ENCODE measurements at regions not wholly inside any gene's neighbourhood (a gene's known extent, or its start where the extent isn't known, plus 50 kb on each side); places are given as distances from the start of the nearest gene placed in this dataset.
"Not testable (repeated sequence)": the region's sequence is repeated elsewhere in the genome, so short reads cannot be mapped to it uniquely, and the experiment has no call there.

DNA sequence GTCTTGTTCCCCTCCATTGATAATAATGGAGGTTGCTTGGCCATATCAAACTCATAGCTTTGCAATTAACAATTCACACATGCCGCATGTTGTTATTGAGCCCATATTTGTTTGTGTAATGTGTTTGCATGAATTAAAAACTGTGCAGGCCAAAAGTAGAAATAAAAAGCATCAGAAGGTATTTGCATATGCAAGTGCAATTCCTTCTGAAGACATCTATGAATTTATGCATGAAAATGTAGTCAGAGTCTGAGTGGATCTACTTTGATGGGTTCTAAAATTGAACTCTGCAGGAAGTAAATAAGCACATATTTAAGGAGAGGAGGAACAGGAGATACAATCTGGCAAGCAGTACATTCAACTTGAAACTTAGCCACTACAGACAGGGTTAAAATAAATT is 1004.6 kb upstream of the WWC1 start:
- H3K36me3 Mint-ChIP-seq (ENCODE audit: low read depth): no peaks in the 10 kb centered on the region
- H3K4me3 Mint-ChIP-seq: no peak overlapping the region
- peaks cover 13% of the 10 kb centered on the region for H3K9me3 Mint-ChIP-seq
- no peak overlapping the region for H3K27ac Mint-ChIP-seq
- H3K27me3 Mint-ChIP-seq: no peaks in the 10 kb centered on the region
- no peaks in the 10 kb centered on the region for H3K4me1 Mint-ChIP-seq (ENCODE audit: low read depth)

DNA sequence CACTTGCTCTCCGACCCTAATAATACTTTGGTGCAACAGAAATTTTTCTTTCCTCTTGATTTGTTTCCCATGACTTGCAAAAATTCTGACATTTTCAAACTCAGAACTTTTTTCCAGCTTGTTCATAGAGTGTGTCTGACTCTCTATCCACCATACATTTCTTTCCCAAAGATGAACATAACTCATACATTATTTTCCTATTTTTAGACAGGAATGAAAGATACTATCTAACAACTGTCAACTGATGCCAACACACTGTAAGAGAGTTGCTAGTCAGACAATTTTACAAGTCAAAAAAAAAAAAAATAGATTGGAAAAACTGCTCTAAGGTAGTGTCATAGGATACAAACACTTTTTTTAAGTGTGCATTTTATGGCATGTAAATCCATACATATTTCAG is 1001.0 kb upstream of the WWC1 start:
- no peaks in the 10 kb centered on the region for H3K36me3 Mint-ChIP-seq (ENCODE audit: low read depth)
- peaks cover 16% of the 10 kb centered on the region for H3K9me3 Mint-ChIP-seq
- H3K4me3 Mint-ChIP-seq: no peak overlapping the region
- no peaks in the 10 kb centered on the region for H3K27me3 Mint-ChIP-seq
- H3K4me1 Mint-ChIP-seq (ENCODE audit: low read depth): no peaks in the 10 kb centered on the region
- no peak overlapping the region for H3K27ac Mint-ChIP-seq

DNA sequence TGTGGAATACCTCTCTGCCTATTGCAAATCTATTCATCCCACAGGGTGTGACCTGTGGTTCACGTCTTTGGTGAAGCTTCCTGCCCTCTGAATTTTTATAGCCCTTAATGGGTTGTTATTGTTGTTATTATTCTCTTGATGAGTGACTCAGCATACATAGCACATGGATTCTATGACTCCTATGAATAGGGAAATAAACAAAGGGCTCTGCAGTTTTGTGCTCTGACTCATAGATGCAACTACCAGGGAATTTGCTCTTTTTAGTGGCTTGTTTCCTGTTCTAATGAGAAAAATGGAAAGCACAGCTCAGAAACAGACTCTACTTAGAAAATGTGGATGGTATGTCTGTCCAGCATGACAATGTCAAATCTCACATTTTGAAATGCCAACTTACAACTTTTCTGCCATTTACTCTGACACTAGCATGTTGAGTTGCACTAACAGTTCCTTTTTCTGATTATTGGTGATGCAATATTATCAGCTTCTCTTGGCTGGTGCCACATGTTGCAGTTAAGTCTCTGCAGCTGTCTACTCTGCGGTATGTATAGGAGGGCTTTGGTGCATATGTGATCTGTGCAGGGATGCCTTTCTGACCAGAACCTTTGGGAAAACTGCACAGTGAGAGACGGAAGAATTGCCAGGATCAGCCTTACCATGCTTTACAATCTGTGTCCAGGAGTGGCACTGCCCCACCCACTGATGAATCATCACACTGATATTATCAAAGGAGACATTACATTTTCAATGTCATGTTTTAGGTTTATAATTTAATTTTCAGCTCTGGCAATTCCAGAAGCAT is 996.4 kb upstream of the WWC1 start:
- no peak overlapping the region for H3K4me3 Mint-ChIP-seq
- no peaks in the 10 kb centered on the region for H3K4me1 Mint-ChIP-seq (ENCODE audit: low read depth)
- H3K27ac Mint-ChIP-seq: no peak overlapping the region
- peaks cover 4% of the 10 kb centered on the region for H3K27me3 Mint-ChIP-seq
- no peaks in the 10 kb centered on the region for H3K36me3 Mint-ChIP-seq (ENCODE audit: low read depth)
- H3K9me3 Mint-ChIP-seq: peaks cover 23% of the 10 kb centered on the region

DNA sequence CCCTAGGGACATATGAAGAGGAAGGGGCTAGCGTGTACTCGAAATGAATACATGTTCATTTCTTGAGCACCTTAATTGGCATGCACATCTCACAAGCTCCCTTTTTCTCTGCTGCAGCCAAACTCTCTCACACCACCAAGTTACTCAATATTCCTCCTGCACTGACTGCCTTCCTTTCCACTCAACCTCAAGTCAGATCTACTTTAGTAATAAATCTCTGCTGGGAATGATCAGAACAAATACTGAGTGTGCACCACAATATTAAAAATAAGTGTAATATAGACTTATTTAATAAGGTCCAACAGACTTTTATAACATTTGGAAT is 995.8 kb upstream of the WWC1 start:
- Mint-ChIP-seq H3K27ac (no peak overlapping the region), H3K4me3 (no peak overlapping the region), H3K4me1 (ENCODE audit: low read depth) (no peaks in the 10 kb centered on the region), H3K9me3 (peaks cover 28% of the 10 kb centered on the region), H3K36me3 (ENCODE audit: low read depth) (no peaks in the 10 kb centered on the region), H3K27me3 (peaks cover 4% of the 10 kb centered on the region)

DNA sequence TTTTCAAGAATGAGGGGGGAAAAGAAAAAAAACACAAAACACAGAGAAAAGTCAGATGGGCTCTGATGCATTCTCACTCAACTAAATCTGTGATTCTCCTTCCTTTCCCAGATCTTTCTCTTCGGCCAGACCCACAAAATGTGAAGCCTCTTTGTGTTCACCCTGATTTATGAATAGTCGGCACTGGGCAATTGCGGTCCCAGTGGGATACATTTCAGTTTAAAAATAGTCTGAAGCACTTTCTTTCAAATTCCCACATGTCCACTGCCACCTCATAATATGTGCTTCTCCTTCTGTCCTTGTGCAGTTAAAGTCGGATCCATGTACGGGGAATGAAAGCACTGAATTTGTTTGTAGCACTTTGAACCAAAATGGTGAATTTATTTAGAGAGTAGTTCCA is 995.4 kb upstream of the WWC1 start:
- Mint-ChIP-seq H3K36me3 (ENCODE audit: low read depth) (no peaks in the 10 kb centered on the region), H3K4me1 (ENCODE audit: low read depth) (no peaks in the 10 kb centered on the region), H3K9me3 (peaks cover 26% of the 10 kb centered on the region), H3K27me3 (peaks cover 4% of the 10 kb centered on the region), H3K27ac (no peak overlapping the region), H3K4me3 (no peak overlapping the region)

DNA sequence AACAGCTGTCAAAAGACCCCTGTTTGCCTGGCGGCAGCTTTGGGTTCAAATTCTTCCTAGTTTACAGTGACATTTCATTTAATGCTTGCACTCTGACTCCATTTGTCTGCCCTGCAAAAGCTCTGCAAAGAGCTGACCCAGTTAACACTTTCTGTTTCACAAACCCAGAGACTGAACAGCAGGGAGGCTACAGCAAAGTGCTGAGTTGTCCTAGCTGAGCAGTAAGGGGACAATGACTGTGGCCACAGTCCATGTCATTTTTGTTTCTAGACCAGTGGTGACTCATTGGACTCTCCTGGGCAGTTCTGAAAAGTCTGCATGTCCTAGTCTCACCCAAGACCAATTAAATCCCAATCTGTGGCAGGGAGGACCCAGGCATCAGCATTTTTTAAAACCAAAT is 994.8 kb upstream of the WWC1 start:
- peaks cover 4% of the 10 kb centered on the region for H3K27me3 Mint-ChIP-seq
- no peaks in the 10 kb centered on the region for H3K36me3 Mint-ChIP-seq (ENCODE audit: low read depth)
- H3K4me3 Mint-ChIP-seq: no peak overlapping the region
- H3K9me3 Mint-ChIP-seq: peaks cover 23% of the 10 kb centered on the region
- no peaks in the 10 kb centered on the region for H3K4me1 Mint-ChIP-seq (ENCODE audit: low read depth)
- H3K27ac Mint-ChIP-seq: no peak overlapping the region

DNA sequence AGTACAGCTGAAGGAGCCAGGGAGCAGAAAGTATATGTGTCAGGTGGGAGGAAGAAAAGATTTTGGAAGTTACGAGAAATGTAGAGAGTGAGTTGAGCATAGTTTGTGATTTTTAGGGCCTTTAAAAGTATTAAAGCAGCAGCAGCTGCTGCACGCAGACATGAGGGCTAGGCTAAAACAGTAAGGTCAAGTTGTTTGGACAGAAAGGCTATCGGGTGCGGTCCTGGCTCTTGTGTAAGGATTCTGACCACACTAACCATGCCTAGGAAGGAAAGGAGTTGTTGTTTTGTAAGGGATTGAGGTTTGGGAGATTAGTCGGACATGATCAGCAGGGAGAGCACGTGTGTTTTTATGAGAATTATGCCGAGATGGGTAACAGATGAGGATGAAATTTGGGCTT is 991.6 kb upstream of the WWC1 start:
- not testable (repeated sequence) for H3K4me3 Mint-ChIP-seq

DNA sequence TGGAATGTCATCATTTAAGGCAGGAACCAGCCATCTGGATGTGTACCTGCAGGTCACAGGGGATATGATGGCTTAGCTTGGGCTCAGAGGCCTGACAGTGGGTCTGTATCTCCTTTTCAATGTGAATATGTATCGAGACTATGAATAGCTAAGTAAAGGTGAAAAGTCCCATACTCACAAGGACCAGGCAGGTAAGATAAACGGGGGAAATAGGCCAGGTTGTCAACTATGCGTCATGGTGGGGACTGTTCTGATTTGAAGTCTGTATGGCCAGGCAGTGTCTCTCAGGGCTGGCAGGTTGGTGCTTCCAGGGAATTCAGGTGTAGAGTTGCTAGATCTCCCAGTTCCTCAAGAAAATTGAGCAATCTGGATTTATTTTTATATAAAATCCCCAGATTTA is 987.9 kb upstream of the WWC1 start:
- Mint-ChIP-seq H3K36me3 (ENCODE audit: low read depth) (no peaks in the 10 kb centered on the region), H3K4me1 (ENCODE audit: low read depth) (no peaks in the 10 kb centered on the region), H3K27ac (no peak overlapping the region), H3K27me3 (no peaks in the 10 kb centered on the region), H3K4me3 (no peak overlapping the region), H3K9me3 (peaks cover 15% of the 10 kb centered on the region)

More for the DNA sequence above, 991.6 kb upstream of the WWC1 start:
- not testable (repeated sequence) for H3K36me3 Mint-ChIP-seq (ENCODE audit: low read depth); H3K27me3 Mint-ChIP-seq; H3K4me1 Mint-ChIP-seq (ENCODE audit: low read depth); H3K27ac Mint-ChIP-seq
- H3K9me3 Mint-ChIP-seq: peaks cover 16% of the 10 kb centered on the region

DNA sequence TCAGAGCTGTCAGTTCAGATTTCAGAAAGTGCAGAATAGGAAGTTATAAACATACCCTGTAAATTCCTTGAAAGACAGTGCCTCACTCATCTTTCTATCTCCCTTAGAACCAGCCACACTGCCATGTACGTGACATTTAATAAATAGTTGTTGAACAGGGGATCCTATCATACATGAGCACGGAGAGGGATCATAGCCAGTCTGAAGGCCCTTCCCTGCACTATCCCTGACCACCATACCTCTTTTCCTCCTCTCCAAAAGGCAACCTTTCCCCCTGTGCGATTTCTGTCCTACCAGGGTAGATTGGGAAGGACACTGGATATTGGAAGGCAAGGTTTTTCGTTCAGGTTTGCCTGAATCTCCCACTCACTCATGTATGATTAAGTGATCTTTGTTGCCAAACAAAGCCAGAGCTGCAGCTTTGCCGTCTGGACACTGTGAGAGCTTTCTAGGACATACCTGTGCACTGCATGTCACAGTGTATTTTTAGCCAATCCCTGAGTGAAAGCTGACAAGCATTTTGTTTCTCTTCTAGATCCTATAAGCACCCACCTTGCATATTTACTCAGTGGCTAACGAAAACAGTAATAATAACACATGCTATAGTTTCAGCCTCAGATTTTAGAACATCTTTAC is 986.5 kb upstream of the WWC1 start:
- Mint-ChIP-seq H3K4me3 (no peak overlapping the region), H3K27ac (no peak overlapping the region), H3K9me3 (peaks cover 6% of the 10 kb centered on the region), H3K27me3 (no peaks in the 10 kb centered on the region), H3K36me3 (ENCODE audit: low read depth) (no peaks in the 10 kb centered on the region), H3K4me1 (ENCODE audit: low read depth) (no peaks in the 10 kb centered on the region)

DNA sequence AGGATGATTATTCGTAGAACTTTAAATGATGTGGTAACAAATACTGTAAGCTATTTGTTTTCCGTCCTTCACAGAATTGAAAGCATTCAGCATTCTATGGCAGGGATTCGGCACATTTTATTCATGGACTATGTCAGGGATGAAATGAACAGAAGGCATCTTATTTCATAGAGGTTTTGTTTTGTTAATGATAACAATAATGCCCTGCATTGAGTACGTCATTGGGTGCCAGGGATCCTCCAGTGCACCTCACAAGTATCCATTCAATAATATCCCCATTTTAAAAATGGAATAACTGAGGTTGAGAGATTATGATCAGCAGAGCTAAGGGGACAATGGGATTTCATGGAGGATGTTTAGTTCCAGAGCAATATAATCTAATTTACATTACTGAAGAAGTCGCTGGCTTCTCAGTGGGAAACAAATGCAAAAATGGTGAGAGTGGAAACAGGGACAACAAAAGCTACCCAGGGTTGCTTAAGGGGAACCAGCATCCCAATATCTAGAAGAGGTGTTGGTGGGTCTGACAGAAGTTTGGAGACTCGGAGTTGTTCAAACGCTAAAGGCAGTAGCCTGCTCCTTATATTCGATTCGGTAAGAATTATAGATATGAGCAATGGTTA is 985.7 kb upstream of the WWC1 start:
- no peaks in the 10 kb centered on the region for H3K9me3 Mint-ChIP-seq
- no peak overlapping the region for H3K27ac Mint-ChIP-seq
- H3K36me3 Mint-ChIP-seq (ENCODE audit: low read depth): no peaks in the 10 kb centered on the region
- H3K4me3 Mint-ChIP-seq: no peak overlapping the region
- no peaks in the 10 kb centered on the region for H3K4me1 Mint-ChIP-seq (ENCODE audit: low read depth)
- H3K27me3 Mint-ChIP-seq: no peaks in the 10 kb centered on the region

DNA sequence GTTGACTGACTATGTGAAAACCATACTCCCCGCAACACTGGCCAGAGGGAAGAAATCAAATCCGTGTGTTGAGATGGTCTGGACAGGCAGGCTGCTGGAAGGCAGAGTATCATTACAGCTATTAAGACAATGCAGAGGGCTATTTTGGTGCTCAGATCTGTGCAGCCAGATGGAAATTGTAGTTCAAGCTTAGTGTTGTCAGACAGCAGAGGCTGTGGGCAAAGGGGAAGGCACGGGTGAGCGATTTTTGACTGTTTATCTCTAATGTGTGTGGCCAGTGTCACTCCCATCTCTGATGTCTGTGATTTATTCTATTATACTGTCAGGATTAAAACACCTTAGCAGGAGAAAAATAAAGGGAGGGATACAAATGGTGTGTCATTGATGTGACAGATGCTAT is 984.4 kb upstream of the WWC1 start:
- H3K27me3 Mint-ChIP-seq: no peaks in the 10 kb centered on the region
- no peak overlapping the region for H3K27ac Mint-ChIP-seq
- no peaks in the 10 kb centered on the region for H3K36me3 Mint-ChIP-seq (ENCODE audit: low read depth)
- H3K4me1 Mint-ChIP-seq (ENCODE audit: low read depth): no peaks in the 10 kb centered on the region
- no peak overlapping the region for H3K4me3 Mint-ChIP-seq
- H3K9me3 Mint-ChIP-seq: no peaks in the 10 kb centered on the region

DNA sequence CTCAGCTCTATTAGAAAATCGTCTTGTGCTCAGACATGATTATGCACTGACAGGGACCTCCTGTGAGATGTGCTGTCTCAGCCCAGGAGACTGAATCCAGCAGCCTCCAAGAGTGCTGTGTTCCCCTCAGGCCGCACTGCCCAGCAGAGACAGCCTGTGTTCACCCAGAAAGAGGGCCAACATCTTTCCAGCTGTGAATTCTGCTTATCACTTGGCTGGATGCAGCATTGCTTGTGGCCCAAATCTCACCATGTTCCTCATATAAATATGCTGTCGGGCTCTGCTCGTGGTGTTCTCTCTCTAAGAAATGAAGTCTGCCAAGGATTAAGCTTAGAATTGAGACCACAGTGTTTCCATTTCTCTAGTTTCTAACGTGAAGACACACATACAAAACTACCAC is 983.0 kb upstream of the WWC1 start:
- Mint-ChIP-seq H3K27me3 (no peaks in the 10 kb centered on the region), H3K27ac (no peak overlapping the region), H3K4me3 (no peak overlapping the region), H3K36me3 (ENCODE audit: low read depth) (no peaks in the 10 kb centered on the region), H3K4me1 (ENCODE audit: low read depth) (no peaks in the 10 kb centered on the region), H3K9me3 (no peaks in the 10 kb centered on the region)

DNA sequence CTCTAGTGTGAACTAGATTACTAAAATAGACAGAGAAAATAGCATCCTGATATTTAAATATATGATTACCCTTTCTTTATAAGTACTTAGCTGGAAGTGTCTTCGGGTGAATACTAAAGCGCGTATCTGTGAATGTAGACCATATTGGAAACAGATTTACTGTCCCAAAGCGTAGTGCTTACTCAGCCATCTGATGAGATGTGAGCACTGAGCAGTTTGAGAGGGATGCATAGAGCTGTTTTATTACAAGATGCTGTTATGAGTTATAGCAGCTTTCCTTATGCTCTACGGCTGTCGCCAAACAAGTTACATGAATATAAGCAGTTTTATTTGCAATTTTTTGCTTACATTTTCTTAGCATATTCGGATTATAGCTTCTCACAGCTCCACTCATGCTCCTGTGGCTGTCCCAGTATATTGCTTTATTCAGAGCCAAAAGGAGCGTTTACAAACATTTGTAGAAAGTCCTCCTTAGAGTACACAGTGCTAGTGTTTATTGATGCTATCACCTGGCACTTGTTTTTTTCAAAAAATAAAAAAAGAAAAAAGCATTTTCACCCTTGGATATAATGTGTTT is 981.4 kb upstream of the WWC1 start:
- Mint-ChIP-seq H3K36me3 (ENCODE audit: low read depth) (no peaks in the 10 kb centered on the region), H3K4me1 (ENCODE audit: low read depth) (no peaks in the 10 kb centered on the region), H3K9me3 (no peaks in the 10 kb centered on the region), H3K27me3 (no peaks in the 10 kb centered on the region), H3K27ac (no peak overlapping the region), H3K4me3 (no peak overlapping the region)

DNA sequence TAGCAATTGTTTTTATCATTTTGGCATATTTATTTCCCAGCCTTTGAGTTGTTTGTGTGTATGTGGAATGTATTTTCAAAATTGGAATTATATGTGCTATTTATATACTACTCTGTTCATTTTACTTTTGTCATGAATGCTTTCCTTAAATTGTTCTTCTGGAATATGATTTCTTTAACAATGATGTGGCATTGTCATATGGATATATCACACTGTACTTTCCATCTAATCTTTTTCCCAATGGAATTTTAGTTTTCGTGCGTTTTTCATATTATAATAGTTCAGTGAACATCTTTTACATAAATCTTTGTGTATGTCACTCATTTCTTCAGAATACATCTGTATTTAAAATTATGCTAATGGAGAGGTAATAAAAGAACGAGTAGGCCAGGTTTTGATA is 980.1 kb upstream of the WWC1 start:
- Mint-ChIP-seq H3K4me1 (ENCODE audit: low read depth) (no peaks in the 10 kb centered on the region), H3K36me3 (ENCODE audit: low read depth) (no peaks in the 10 kb centered on the region), H3K4me3 (no peak overlapping the region), H3K9me3 (no peaks in the 10 kb centered on the region), H3K27me3 (no peaks in the 10 kb centered on the region), H3K27ac (no peak overlapping the region)

DNA sequence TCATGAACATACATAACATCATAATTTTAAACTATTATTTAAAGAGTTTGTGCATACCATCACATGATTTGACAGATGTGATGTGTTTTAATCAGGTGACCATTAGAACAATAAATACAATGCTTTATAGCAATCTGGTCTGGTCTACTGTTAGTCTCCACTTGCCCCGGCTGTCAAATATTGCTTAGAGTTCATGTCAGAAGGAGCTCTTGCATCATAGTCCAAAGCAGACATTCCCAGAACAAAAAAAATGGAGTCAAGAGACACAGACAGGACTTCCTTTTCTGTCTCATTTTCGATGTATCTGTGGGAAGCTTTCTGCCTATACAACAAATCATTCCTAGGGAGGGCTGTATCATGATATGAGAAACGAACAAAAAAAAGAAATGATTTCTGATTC is 979.2 kb upstream of the WWC1 start:
- no peaks in the 10 kb centered on the region for H3K27me3 Mint-ChIP-seq
- H3K4me3 Mint-ChIP-seq: no peak overlapping the region
- no peaks in the 10 kb centered on the region for H3K4me1 Mint-ChIP-seq (ENCODE audit: low read depth)

More for the DNA sequence above, 979.2 kb upstream of the WWC1 start:
- no peaks in the 10 kb centered on the region for H3K9me3 Mint-ChIP-seq
- H3K27ac Mint-ChIP-seq: no peak overlapping the region
- H3K36me3 Mint-ChIP-seq (ENCODE audit: low read depth): no peaks in the 10 kb centered on the region
